GM06990 (cell line): ENCODE measurements at regions not wholly inside any gene's neighbourhood (a gene's known extent, or its start where the extent isn't known, plus 50 kb on each side); places are given as distances from the start of the nearest gene placed in this dataset.

Experiments
- DNase-seq: peaks from one replicate; pipeline ENCODE4 v3.0.0-alpha.2; 2011; ENCODE audit not compliant: insufficient read length; ENCODE audit errors: extremely low read depth
- H3K27me3 ChIP-seq: replicated peaks from 2 replicates; pipeline ENCODE4 v1.6.0; 2011; ENCODE audit warnings: low read length; ENCODE audit not compliant: control insufficient read depth, insufficient read depth
- H3K36me3 ChIP-seq: 2 replicates; pipeline ENCODE4 v1.5.1; 2011; ENCODE audit warnings: low read length; ENCODE audit not compliant: control insufficient read depth, insufficient read depth
- H3K4me3 ChIP-seq: replicated peaks from 2 replicates; pipeline ENCODE4 v1.5.1; 2011; ENCODE audit warnings: low read depth, mild to moderate bottlenecking, control low read depth, low read length
- CTCF ChIP-seq: IDR thresholded peaks from 2 replicates; pipeline ENCODE4 v1.5.1; 2011; ENCODE audit warnings: low read length, control low read depth, mild to moderate bottlenecking, inconsistent platforms; ENCODE audit not compliant: insufficient read depth, poor library complexity, severe bottlenecking

DNA sequence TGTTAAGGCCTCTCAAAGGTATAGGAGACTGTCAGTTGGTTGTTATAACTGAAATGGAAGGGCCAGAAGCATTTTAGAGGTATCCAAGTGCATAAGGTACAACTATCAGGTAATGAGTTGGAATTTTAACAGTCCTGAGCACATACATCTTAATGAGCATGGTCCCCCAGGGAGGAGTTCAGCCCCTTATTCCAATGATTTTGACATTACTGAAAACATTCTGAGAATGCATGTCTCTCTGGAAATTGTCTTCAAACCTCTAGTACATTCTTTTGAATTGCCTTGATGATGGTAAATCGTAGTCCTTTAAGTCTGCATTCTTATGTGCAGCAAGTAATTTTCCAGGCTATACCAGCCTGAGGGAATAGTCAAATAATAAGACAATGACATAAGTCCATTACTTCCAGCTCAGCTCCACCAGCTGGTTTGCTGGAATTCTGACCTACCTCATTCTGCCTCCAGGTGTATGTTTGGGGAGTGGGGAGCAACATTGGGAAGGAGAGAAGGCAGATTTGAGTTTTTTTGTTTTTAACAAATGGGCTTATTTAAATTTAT lies 239.2 kb downstream of the MSRB3 start:
- Histone ChIP-seq H3K4me3 (no peak overlapping the region), H3K36me3 (no peaks in the 10 kb centered on the region), H3K27me3 (no peaks in the 10 kb centered on the region)
- DNase-seq = no peak
- no peak for TF ChIP-seq CTCF

GRCh38 chr12:65518771-65519170 lies 240.3 kb downstream of the MSRB3 start:
- no peaks in the 10 kb centered on the region for H3K36me3 ChIP-seq
- no peak overlapping the region for H3K4me3 ChIP-seq
- DNase-seq = no peak
- no peak for TF ChIP-seq CTCF
- no peaks in the 10 kb centered on the region for H3K27me3 ChIP-seq

GRCh38 chr12:65520658-65521057 lies 242.2 kb downstream of the MSRB3 start:
- DNase-seq = no peak
- H3K27me3 ChIP-seq = no peaks in the 10 kb centered on the region
- TF ChIP-seq CTCF = no peak

DNA sequence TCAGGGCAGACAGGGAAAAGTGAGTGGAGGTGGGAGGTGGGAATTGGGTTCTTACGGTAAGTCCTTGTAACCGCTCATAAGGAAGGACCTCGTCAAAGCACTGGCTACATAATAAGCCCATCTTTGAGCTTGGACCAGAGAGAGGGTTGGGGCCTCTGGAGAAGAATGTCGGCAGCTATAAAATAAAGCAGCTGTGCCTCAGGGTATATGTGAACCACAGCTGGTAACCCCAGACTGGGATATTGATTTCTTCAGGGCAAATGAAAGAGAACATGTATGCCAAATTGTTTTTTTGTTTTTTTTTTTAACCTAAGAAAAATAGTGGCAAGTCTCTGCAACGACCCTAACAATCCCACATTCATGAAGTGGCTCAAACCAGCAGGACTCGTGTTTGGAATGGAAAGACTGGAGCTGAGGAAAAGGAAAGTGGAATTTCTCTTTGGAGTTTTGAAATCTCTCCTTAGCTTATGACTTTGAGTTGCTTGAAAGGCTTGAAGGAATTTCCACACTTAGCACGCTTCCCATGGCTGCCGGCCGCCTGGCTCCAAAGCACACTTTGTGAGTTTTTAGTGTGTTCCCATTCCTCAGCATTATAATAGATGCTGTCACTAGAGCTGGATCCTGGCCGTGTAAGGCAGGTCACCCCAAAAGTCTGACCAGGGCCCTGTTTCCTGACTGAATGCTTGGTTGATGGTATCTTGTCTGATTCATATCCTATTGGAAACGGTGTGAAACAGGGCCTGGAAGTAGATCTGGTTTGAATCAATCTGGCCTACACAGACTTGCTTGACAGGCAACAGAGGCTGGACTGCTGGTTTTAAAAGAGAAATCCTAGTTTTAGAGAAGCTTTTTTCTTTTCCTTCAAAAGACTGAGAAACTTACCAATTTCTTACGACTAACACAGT lies 244.7 kb downstream of the MSRB3 start:
- Histone ChIP-seq H3K4me3 (no peak overlapping the region), H3K27me3 (no peaks in the 10 kb centered on the region), H3K36me3 (no peaks in the 10 kb centered on the region)
- no peak for TF ChIP-seq CTCF
- no peak for DNase-seq

More at GRCh38 chr12:65520658-65521057, 242.2 kb downstream of the MSRB3 start:
- Histone ChIP-seq H3K4me3 (no peak overlapping the region), H3K36me3 (no peaks in the 10 kb centered on the region)

- no peak for DNase-seq
- Histone ChIP-seq H3K4me3 (no peak overlapping the region), H3K27me3 (no peaks in the 10 kb centered on the region), H3K36me3 (no peaks in the 10 kb centered on the region)
- no peak for TF ChIP-seq CTCF
These were observed 246.2 kb downstream of the MSRB3 start for GRCh38 chr12:65524666-65525065.
